GM21515 (cell line): ENCODE measurements at regions not wholly inside any gene's neighbourhood (a gene's known extent, or its start where the extent isn't known, plus 50 kb on each side); places are given as distances from the start of the nearest gene placed in this dataset.

Source experiments
- ATAC-seq: cut with Tn5 transposase; IDR thresholded peaks from one replicate; pipeline ENCODE4 v1.9.1; 2021; ENCODE audit not compliant: unreplicated experiment

DNA sequence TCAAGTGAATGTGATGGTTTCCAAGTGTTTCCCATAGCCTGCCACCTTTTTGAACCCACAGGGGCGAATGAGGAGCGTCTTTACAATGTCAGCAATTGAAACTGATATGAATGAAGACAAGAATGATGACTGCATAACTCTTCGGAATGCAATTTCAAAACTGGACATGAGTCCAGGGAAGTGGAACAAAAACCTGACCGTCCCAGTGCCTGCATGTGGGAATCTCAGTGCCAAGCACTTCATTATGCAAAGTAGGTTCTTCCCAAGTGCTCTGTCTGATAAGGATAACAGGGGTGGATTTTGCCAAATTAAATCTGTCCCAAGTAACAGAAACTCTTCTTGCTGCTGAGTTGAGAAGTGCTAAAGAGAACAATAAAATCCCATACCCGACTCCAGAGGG, 243.8 kb upstream of the ADAMTS16 start:
- ATAC-seq = no peak

- ATAC-seq = no peak
Observed at GRCh38 chr5:4901305-4901811, 238.8 kb upstream of the ADAMTS16 start.

DNA sequence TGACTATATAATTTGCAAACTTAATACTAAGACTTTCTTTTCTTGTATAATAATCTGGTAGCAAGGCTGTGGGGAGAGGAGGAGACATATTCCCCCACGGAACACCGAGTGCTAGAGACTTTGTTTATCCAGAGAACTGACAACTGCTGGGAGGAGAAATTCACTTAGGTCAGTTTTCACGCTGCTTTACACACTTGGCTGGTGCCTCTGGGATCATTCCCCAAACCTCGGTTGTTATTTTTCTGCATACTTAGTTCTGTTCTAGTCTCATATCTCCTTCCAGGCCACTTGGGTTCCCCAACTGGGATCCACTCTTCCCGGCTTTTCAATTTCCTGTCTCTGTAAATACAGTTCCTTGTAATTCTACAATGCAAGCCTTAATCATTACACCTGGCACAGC, 238.2 kb upstream of the ADAMTS16 start:
- no peak for ATAC-seq

DNA sequence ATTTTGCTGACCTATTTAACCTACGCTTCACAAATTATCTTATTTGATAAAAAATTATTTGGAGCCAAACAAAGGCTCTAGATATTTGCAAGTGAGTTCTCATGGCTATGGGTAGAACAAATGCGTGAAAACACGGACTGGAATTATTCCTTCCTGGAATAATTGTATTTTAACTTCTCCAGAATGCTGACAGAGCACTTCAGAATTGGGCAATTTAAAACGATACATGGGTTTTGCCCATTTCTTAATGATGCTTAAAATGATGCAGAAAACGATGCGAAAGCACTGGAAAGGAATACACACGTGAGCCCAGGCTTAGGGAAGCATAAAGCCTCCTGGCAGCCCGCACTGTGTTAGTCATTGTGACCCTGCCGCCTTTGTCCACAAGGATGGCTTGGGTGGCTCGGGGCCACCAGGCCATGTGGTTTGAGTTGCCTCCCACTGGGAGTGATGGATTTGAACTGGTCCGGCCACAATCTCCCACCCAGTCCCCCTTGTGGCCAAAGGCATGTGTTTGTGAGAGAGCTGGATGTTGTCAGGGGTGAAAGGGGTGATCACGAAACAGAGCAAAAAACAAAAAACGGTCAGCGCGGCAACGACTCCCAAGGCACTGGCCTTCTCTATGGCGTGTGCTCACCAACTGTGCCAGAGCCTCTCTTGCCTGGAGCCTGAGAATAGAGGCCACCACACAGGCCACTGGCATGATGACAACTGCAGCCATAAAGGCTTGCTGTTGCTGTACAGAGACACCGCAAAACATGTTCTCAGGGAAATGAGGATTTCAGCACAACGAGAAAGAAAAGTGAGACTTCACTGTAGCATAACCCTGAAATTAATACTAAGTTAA, 234.2 kb upstream of the ADAMTS16 start:
- no peak for ATAC-seq

DNA sequence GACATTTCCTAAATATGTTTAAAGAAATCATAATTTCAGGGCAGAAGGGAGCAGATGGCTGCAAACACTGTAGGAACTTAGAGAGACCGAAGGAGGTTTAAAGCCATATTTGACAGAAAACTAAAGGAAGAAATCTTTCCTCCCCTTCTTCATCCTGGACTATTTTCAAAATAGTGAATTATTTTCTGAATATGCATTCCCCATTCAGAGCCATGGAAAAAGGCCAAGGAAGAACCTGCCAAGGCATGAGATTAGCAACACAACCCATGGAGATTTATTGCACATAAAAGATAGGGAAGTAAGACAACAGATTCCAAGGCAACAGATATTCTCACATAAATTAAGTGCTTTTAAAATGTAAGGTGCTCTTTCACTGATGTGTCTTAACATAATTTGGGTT, 233.3 kb upstream of the ADAMTS16 start:
- no peak for ATAC-seq

GRCh38 chr5:4907571-4907970, 232.6 kb upstream of the ADAMTS16 start:
- ATAC-seq = no peak

DNA sequence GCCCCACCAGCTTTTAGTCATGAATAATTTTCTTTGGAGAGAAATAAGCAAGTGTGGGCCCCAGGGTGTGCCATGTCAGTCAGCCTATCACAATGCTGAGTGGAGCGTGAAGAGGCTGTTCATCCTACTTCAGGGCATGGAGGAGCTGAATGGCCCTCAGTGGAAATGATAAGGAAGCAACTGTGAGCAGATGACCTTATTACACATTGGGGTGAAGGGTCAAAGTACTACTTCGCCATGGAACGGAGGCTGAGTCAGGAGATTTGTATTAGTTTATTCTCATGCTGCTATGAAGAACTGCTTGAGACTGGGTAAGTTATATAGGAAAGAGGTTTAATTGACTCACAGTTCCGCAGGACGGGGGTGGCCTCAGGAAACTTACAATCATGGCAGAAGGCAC, 231.0 kb upstream of the ADAMTS16 start:
- no peak for ATAC-seq

DNA sequence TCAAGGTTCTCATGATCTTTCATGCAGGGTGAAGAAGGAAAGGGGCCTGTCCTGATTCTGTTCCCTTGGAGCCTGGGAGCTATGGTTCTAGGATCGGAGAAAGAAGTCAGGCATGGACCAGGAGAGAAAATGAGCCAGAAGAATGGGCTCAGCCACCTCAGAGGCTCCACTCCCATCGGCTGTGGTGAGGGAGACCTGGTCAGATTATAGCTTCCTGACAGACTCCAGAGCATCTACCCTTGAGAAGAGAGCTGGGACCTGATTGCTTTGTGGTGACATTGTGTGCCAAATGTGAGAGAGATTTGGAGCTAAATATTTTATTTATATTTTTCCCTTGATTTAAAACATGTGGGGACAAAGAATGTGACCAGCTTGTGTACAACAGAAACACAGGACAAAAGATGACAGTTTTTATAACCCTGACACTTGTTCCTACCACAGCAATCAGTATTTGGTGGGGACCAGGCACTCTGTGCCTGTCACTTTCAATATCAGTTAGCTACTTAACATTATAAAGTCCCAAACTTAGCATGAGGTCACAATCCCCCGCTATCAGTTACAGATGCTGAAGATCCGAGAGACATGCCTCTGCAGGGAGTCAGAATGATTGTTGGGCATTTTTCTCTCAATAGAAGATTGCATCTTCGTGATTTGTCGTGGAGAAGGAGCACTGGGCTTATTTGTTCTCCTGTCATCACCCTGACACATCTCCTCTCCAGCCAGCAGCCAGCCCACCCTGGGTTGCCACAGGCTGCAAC, 228.3 kb upstream of the ADAMTS16 start:
- ATAC-seq = no peak

GRCh38 chr5:4921929-4922328, 218.2 kb upstream of the ADAMTS16 start:
- ATAC-seq = no peak

- no peak for ATAC-seq
Observed at GRCh38 chr5:4924577-4924976, 215.6 kb upstream of the ADAMTS16 start.

GRCh38 chr5:4927097-4927496, 213.0 kb upstream of the ADAMTS16 start:
- no peak for ATAC-seq

- ATAC-seq = no peak
Observed at GRCh38 chr5:4928409-4928808, 211.7 kb upstream of the ADAMTS16 start.

DNA sequence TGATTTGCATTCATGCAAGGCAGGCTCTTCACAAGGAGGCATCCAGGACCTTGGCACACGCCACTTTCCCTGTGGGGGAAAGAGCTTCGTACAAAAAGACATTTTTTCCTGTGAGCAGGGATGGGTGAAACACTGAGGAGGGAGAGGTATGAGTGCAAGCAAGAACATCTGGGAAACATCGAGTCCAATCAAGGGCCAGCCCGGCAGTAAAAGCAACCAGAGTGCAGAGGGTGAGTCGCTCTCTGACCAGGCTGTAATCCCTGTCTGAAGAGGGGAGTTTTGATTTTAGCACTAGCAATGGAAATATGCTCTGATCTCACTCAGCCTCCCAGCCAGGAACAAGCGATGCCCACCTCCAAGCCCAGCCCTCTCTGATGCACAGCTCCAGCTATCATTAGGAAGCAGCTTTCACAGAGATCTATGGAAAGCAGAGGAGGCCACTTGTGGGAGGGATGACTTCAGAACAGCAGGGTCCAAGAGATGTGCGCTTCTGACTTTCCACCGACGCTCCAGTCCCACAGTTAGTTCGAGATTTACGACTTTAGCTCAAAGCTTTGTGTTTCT, 211.0 kb upstream of the ADAMTS16 start:
- no peak for ATAC-seq

GRCh38 chr5:4939042-4939781, 200.9 kb upstream of the ADAMTS16 start:
- no peak for ATAC-seq

- no peak for ATAC-seq
Observed at GRCh38 chr5:4941161-4941560, 199.0 kb upstream of the ADAMTS16 start.

GRCh38 chr5:4941957-4942830, 197.9 kb upstream of the ADAMTS16 start:
- ATAC-seq = no peak

DNA sequence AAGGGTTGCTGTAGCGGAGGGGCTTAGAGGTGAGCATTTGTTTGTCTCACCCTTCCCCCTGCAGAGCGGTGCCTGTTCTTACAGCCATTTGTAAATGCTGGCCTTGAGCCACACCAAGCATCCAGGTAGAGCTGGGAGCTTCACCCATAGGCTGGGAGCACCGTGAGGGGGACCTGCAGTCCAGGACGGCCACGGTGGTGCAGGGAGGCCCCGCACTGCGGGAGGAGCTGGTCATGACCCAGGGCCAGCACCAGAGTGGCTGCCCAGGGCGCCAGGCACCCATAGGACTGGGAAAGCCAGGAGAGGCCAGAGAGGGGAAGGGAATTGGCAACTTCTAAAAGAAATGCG, 197.3 kb upstream of the ADAMTS16 start:
- no peak for ATAC-seq

DNA sequence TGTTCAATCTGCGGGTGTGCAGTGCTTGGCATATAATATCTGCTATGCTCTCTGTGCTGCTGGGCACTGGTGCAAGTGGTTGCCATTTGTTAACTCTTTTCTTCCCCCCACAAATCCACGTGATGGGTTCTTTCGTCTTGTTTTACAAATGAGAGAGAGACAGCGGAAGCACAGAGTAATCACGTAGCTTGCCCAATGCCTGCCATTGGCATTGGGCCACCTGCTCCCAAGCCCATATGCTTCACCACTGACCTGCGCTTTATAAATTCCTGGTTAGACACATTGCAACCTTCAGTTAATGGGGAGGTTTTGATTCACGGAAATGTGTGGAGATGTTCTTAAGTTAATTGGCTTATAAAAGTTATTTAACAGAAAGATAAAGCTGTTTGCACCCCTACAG, 194.8 kb upstream of the ADAMTS16 start:
- no peak for ATAC-seq

- no peak for ATAC-seq
Observed at GRCh38 chr5:4947106-4947505, 193.0 kb upstream of the ADAMTS16 start.

- ATAC-seq = no peak
Observed at GRCh38 chr5:4947893-4948536, 192.1 kb upstream of the ADAMTS16 start.
